CD4-positive, alpha-beta T cell (primary cell): ENCODE measurements at regions not wholly inside any gene's neighbourhood (a gene's known extent, or its start where the extent isn't known, plus 50 kb on each side); places are given as distances from the start of the nearest gene placed in this dataset.

Experiments used
- ATAC-seq: fragments of 200-7000 bp; cut with Tn5 transposase; one replicate; pipeline ENCODE4 v1.10.0; 2022; ENCODE audit warnings: mild to moderate bottlenecking; ENCODE audit not compliant: poor library complexity
- CTCF ChIA-PET: fragments of 350-600 bp; sonication (Branson Sonifier 250); formaldehyde crosslinking; loops from one replicate; lab custom pipeline; 2021; ENCODE audit warnings: antibody characterized with exemption, inconsistent platforms; lab: Charles Lee
- POLR2A ChIA-PET: fragments of 350-600 bp; sonication (Branson Sonifier 250); formaldehyde crosslinking; loops from one replicate; lab custom pipeline; 2021; ENCODE audit warnings: antibody characterized with exemption, inconsistent platforms; lab: Charles Lee
- DNase-seq, 14 experiments: peaks; one replicate each; pipeline ENCODE4 v3.0.0-alpha.2; 2013 to 2020; ENCODE audit warnings: mixed read lengths in 2 of 14
- H3K27ac ChIP-seq, 2 donors: one replicate each; pipeline versions ENCODE4 v1.5.1 to v1.7.0; 2013; ENCODE audit warnings: low read length in 2 of 2, low read depth in 1 of 2, mild to moderate bottlenecking in 1 of 2
- H3K27me3 ChIP-seq, 2 experiments: 1 replicate in 1 of 2; 2 replicates in 1 of 2; pipeline versions ENCODE4 v1.6.1 to v1.7.0; 2013; ENCODE audit warnings: low read length in 2 of 2, control low read depth in 1 of 2, mild to moderate bottlenecking in 1 of 2, moderate library complexity in 1 of 2; ENCODE audit not compliant: insufficient read depth in 2 of 2, control insufficient read depth in 1 of 2
- H3K36me3 ChIP-seq: one replicate; pipeline ENCODE4 v1.6.1; 2013; ENCODE audit warnings: low read length, control low read depth; ENCODE audit not compliant: insufficient read depth
- H3K4me1 ChIP-seq: one replicate; pipeline ENCODE4 v1.6.1; 2013; ENCODE audit warnings: low read length, control low read depth; ENCODE audit not compliant: insufficient read depth
- H3K4me3 ChIP-seq: one replicate; pipeline ENCODE4 v1.5.1; 2013; ENCODE audit warnings: mild to moderate bottlenecking, low read length, moderate library complexity
- H3K9me3 ChIP-seq, 2 experiments: 1 replicate in 1 of 2; 2 replicates in 1 of 2; pipeline versions ENCODE4 v1.6.1 to v1.7.0; 2013; ENCODE audit warnings: low read length in 2 of 2, mild to moderate bottlenecking in 2 of 2, control low read depth in 1 of 2, moderate library complexity in 1 of 2; ENCODE audit not compliant: control insufficient read depth in 1 of 2, insufficient read depth in 1 of 2
- H3K27ac Mint-ChIP-seq: one replicate; pipeline ENCODE4 v1.8.0; 2020; ENCODE audit warnings: mixed read lengths
- H3K27me3 Mint-ChIP-seq: one replicate; pipeline ENCODE4 v1.8.0; 2021; ENCODE audit warnings: mixed read lengths
- H3K36me3 Mint-ChIP-seq: one replicate; pipeline ENCODE4 v1.8.0; 2021; ENCODE audit warnings: low read depth, mixed read lengths
- H3K4me1 Mint-ChIP-seq: one replicate; pipeline ENCODE4 v1.8.0; 2021; ENCODE audit warnings: low read depth, mixed read lengths
- H3K4me3 Mint-ChIP-seq: one replicate; pipeline ENCODE4 v1.8.0; 2020; ENCODE audit warnings: mild to moderate bottlenecking, mixed read lengths
- H3K9me3 Mint-ChIP-seq: one replicate; pipeline ENCODE4 v1.8.0; 2020; ENCODE audit warnings: mixed read lengths
- CTCF ChIP-seq: fragments of 200-600 bp; IDR thresholded peaks from one replicate; pipeline ENCODE4 v1.8.0; 2022; ENCODE audit warnings: antibody characterized with exemption, mild to moderate bottlenecking
- intact Hi-C, 2 experiments: fragments of 100-400 bp; cut with DNase I in 1 of 2; cut with micrococcal nuclease in 1 of 2; formaldehyde crosslinking; loops; one replicate each; pipeline versions ENCODE4 v1.15.1 to v1.9.0; 2023 to 2025; cut with DNase I, micrococcal nuclease

- CTCF ChIA-PET, result interaction anchor here (1.5 kb wide), 1 partner anchor 125 kb away, joined by 3 read pairs; no protein-coding TSS in a partner anchor
- POLR2A ChIA-PET, result interaction anchor here (1.1 kb wide), 1 partner anchor 12 kb away, joined by 4 read pairs; no protein-coding TSS in a partner anchor
Observed at GRCh38 chrX:46447384-46447783, 97.8 kb downstream of the ZNF674 start.

GRCh38 chrX:46446727-46447378 is 98.4 kb downstream of the ZNF674 start:
- ChIA-PET CTCF (interaction anchor here (1.5 kb wide), 1 partner anchor 125 kb away, joined by 3 read pairs; no protein-coding TSS in a partner anchor), POLR2A (interaction anchor here (1.4 kb wide), 1 partner anchor 39 kb away, joined by 3 read pairs; no protein-coding TSS in a partner anchor)
- Histone ChIP-seq H3K36me3 (peaks cover 15% of the 10 kb centered on the region), H3K9me3 (no peaks in the 10 kb centered on the region), H3K4me1 (peaks cover 18% of the 10 kb centered on the region), H3K27ac (peak overlapping the region; percentile 50 to 83), H3K27me3 (no peaks in the 10 kb centered on the region), H3K4me3 (peak overlapping the region; percentile 87)
- H3K27me3 Mint-ChIP-seq, result no peaks in the 10 kb centered on the region
- TF ChIP-seq CTCF, result no peak
- H3K36me3 Mint-ChIP-seq, result peaks cover 30% of the 10 kb centered on the region
- H3K4me1 Mint-ChIP-seq, result peaks cover 10% of the 10 kb centered on the region
- peak overlapping the region; percentile 91 for H3K4me3 Mint-ChIP-seq
- H3K9me3 Mint-ChIP-seq, result no peaks in the 10 kb centered on the region
- ATAC-seq (peak; percentile 88), DNase-seq (peak; percentile 66 to 93 (median 79))
- intact Hi-C loops, result loop anchor here (2.0 to 5.0 kb wide), 3 partner anchors 98 to 680 kb away; partner anchors contain the start of genes CHST7 (in 1 of the 2) and ZNF674 (in 1 of the 2)
- H3K27ac Mint-ChIP-seq, result peak overlapping the region; percentile 92

More at GRCh38 chrX:46447384-46447783, 97.8 kb downstream of the ZNF674 start:
- Histone ChIP-seq H3K4me3 (peak overlapping the region; percentile 87), H3K27ac (peak overlapping the region; percentile 50 to 60), H3K27me3 (no peaks in the 10 kb centered on the region), H3K36me3 (peaks cover 20% of the 10 kb centered on the region), H3K4me1 (peaks cover 18% of the 10 kb centered on the region), H3K9me3 (no peaks in the 10 kb centered on the region)
- Mint-ChIP-seq H3K36me3 (peaks cover 35% of the 10 kb centered on the region), H3K4me3 (peak overlapping the region; percentile 91), H3K4me1 (peaks cover 15% of the 10 kb centered on the region), H3K27me3 (no peaks in the 10 kb centered on the region), H3K9me3 (no peaks in the 10 kb centered on the region), H3K27ac (peak overlapping the region; percentile 92)
- intact Hi-C loops, result loop anchor here (2.0 to 5.0 kb wide), 3 partner anchors 97 to 680 kb away; partner anchors contain the start of genes CHST7 (in 1 of the 2) and ZNF674 (in 1 of the 2)
- no peak for TF ChIP-seq CTCF
- ATAC-seq (peak; percentile 61), DNase-seq (peak in 1 of 14 experiments; percentile 18)

GRCh38 chrX:46444011-46444410 is 101.2 kb downstream of the ZNF674 start:
- Histone ChIP-seq H3K9me3 (no peaks in the 10 kb centered on the region), H3K36me3 (peaks cover 5% of the 10 kb centered on the region), H3K4me1 (peaks cover 18% of the 10 kb centered on the region), H3K27me3 (no peaks in the 10 kb centered on the region), H3K4me3 (no peak overlapping the region), H3K27ac (no peak overlapping the region)
- intact Hi-C loops, result no loop called here
- Mint-ChIP-seq H3K27me3 (no peaks in the 10 kb centered on the region), H3K4me1 (peaks cover 10% of the 10 kb centered on the region), H3K36me3 (peaks cover 16% of the 10 kb centered on the region), H3K27ac (no peak overlapping the region), H3K4me3 (no peak overlapping the region), H3K9me3 (no peaks in the 10 kb centered on the region)
- no peak for TF ChIP-seq CTCF
- CTCF ChIA-PET, result no interaction called here
- ATAC-seq (no peak), DNase-seq (no peak)
- POLR2A ChIA-PET, result no interaction called here
